Type B pancreatic cell (in vitro differentiated cells): ENCODE measurements at regions not wholly inside any gene's neighbourhood (a gene's known extent, or its start where the extent isn't known, plus 50 kb on each side); places are given as distances from the start of the nearest gene placed in this dataset.

ENCODE experiments used
- DNase-seq: peaks from one replicate; pipeline ENCODE4 v3.0.0; 2021; ENCODE audit warnings: mixed read lengths; ENCODE audit not compliant: unreplicated experiment; ENCODE audit errors: extremely low spot score
- H3K27ac Mint-ChIP-seq: 2 replicates; pipeline ENCODE4 v1.8.0; 2021; ENCODE audit warnings: mild to moderate bottlenecking, mixed read lengths
- H3K27me3 Mint-ChIP-seq: 2 replicates; pipeline ENCODE4 v1.8.0; 2021; ENCODE audit warnings: mixed read lengths
- H3K36me3 Mint-ChIP-seq: 2 replicates; pipeline ENCODE4 v1.8.0; 2021; ENCODE audit warnings: mixed read lengths
- H3K4me1 Mint-ChIP-seq: one replicate; pipeline ENCODE4 v1.8.0; 2021; ENCODE audit warnings: mixed read lengths; ENCODE audit not compliant: unreplicated experiment
- H3K4me3 Mint-ChIP-seq: 2 replicates; pipeline ENCODE4 v1.8.0; 2021; ENCODE audit warnings: mild to moderate bottlenecking, mixed read lengths
- H3K9me3 Mint-ChIP-seq: 2 replicates; pipeline ENCODE4 v1.8.0; 2021; ENCODE audit warnings: mixed read lengths
- CTCF ChIP-seq: fragments of 200-600 bp; sonication (generic); conservative IDR thresholded peaks from 2 replicates; pipeline ENCODE4 v1.5.0; 2021; ENCODE audit warnings: antibody characterized with exemption, mild to moderate bottlenecking

GRCh38 chr3:10763817-10764258 is 52.2 kb upstream of the SLC6A11 start:
- no peak for DNase-seq
- TF ChIP-seq CTCF, result no peak
- H3K4me3 Mint-ChIP-seq, result no peak overlapping the region
- H3K4me1 Mint-ChIP-seq, result peaks cover 4% of the 10 kb centered on the region
- peaks cover 42% of the 10 kb centered on the region for H3K27me3 Mint-ChIP-seq
- H3K27ac Mint-ChIP-seq, result no peak overlapping the region
- H3K36me3 Mint-ChIP-seq, result no peaks in the 10 kb centered on the region
- H3K9me3 Mint-ChIP-seq, result no peaks in the 10 kb centered on the region

GRCh38 chr3:10764259-10765051 is 51.6 kb upstream of the SLC6A11 start:
- peaks cover 43% of the 10 kb centered on the region for H3K27me3 Mint-ChIP-seq
- no peak overlapping the region for H3K4me3 Mint-ChIP-seq
- H3K4me1 Mint-ChIP-seq, result peaks cover 4% of the 10 kb centered on the region
- H3K9me3 Mint-ChIP-seq, result no peaks in the 10 kb centered on the region
- H3K36me3 Mint-ChIP-seq, result no peaks in the 10 kb centered on the region
- TF ChIP-seq CTCF, result no peak
- peak; percentile 60 for DNase-seq
- H3K27ac Mint-ChIP-seq, result no peak overlapping the region

- peaks cover 4% of the 10 kb centered on the region for H3K4me1 Mint-ChIP-seq
- no peak for TF ChIP-seq CTCF
- no peak overlapping the region for H3K27ac Mint-ChIP-seq
- no peak overlapping the region for H3K4me3 Mint-ChIP-seq
- H3K27me3 Mint-ChIP-seq, result peaks cover 37% of the 10 kb centered on the region
- H3K9me3 Mint-ChIP-seq, result no peaks in the 10 kb centered on the region
- peak; percentile 15 for DNase-seq
- no peaks in the 10 kb centered on the region for H3K36me3 Mint-ChIP-seq
Observed at GRCh38 chr3:10766049-10766705, 49.9 kb upstream of the SLC6A11 start.
